HAP-1 (cell line): ENCODE measurements at regions not wholly inside any gene's neighbourhood (a gene's known extent, or its start where the extent isn't known, plus 50 kb on each side); places are given as distances from the start of the nearest gene placed in this dataset.
A peak's percentile ranks its signal among the peaks of the same experiment; 100 is the strongest.

ENCODE experiments used
- DNase-seq, 2 experiments: peaks; one replicate each; pipeline ENCODE4 v3.0.0-alpha.2; 2016 to 2020; ENCODE audit warnings: low spot score in 2 of 2
- H3K27me3 ChIP-seq: fragments of 250-450 bp; sonication (Bioruptor Pico); 2 replicates; pipeline ENCODE4 v1.5.1; 2020; ENCODE audit warnings: low read depth, mild to moderate bottlenecking, moderate library complexity
- H3K36me3 ChIP-seq: fragments of 250-450 bp; sonication (Bioruptor Pico); replicated peaks from 2 replicates; pipeline ENCODE4 v1.5.1; 2020; ENCODE audit warnings: mild to moderate bottlenecking
- H3K4me1 ChIP-seq: fragments of 250-450 bp; sonication (Bioruptor Pico); 2 replicates; pipeline ENCODE4 v1.5.1; 2020; ENCODE audit warnings: mild to moderate bottlenecking
- H3K4me3 ChIP-seq: fragments of 250-450 bp; sonication (Bioruptor Pico); 2 replicates; pipeline ENCODE4 v1.5.1; 2020; ENCODE audit warnings: mild to moderate bottlenecking, moderate library complexity
- H3K9me3 ChIP-seq: fragments of 250-450 bp; sonication (Bioruptor Pico); 2 replicates; pipeline ENCODE4 v1.5.1; 2020; ENCODE audit warnings: mild to moderate bottlenecking, moderate library complexity
- in situ Hi-C: fragments of 300-500 bp; cut with MboI; formaldehyde crosslinking; loops from 3 replicates; pipeline ENCODE4 v1.14.3; 2020; ENCODE audit warnings: low sequenced_read_pairs, inconsistent platforms, mixed read lengths

DNA sequence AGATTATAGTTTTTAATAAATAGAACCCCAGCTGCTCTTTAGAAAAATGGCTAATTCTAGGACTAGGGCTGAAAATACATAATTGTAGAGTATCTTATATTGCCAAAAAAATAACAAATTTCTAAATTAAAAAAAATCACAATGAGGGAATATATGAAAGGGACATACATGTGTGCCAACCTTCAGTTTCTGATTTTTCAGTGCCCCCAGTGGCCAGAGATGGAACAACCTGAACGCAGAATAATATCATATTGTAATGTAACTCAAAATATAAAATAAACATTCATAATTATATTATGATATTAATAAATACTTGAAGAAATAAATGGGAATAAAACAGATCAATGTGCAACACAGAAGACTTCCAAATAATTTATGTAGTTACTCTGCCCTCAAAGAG, 460.5 kb downstream of the ZNF385D start:
- Histone ChIP-seq H3K36me3 (no peaks in the 10 kb centered on the region), H3K4me1 (no peaks in the 10 kb centered on the region), H3K27me3 (no peaks in the 10 kb centered on the region), H3K9me3 (no peaks in the 10 kb centered on the region), H3K4me3 (no peak overlapping the region)
- in situ Hi-C loops: no loop called here
- peak in 1 of 2 experiments; percentile 13 for DNase-seq

DNA sequence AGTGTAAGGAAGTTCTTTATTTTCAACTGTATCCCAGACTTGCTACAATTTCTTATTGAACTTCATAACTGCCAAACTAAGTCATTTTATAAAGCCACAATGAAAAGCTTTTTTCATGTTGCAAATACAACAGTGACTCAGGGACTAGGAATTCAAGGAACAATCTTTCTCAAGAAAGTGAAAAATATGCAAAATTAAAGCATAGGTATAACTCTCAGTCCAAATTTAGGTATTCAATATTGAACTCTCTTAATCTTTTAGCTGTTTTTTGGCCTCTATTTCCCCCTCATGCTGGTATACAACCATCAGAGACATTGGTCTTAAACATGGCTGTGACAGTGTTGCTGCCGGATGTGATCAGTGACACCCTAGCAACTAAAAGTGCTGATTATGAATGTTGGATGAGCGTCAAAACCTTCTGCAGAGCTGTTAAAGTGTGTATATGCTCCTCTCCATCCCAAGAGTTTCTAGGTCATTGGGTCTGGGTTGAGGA, 476.9 kb downstream of the ZNF385D start:
- in situ Hi-C loops: no loop called here
- Histone ChIP-seq H3K36me3 (no peaks in the 10 kb centered on the region), H3K9me3 (no peaks in the 10 kb centered on the region), H3K27me3 (no peaks in the 10 kb centered on the region), H3K4me3 (no peak overlapping the region), H3K4me1 (no peaks in the 10 kb centered on the region)
- DNase-seq: no peak

DNA sequence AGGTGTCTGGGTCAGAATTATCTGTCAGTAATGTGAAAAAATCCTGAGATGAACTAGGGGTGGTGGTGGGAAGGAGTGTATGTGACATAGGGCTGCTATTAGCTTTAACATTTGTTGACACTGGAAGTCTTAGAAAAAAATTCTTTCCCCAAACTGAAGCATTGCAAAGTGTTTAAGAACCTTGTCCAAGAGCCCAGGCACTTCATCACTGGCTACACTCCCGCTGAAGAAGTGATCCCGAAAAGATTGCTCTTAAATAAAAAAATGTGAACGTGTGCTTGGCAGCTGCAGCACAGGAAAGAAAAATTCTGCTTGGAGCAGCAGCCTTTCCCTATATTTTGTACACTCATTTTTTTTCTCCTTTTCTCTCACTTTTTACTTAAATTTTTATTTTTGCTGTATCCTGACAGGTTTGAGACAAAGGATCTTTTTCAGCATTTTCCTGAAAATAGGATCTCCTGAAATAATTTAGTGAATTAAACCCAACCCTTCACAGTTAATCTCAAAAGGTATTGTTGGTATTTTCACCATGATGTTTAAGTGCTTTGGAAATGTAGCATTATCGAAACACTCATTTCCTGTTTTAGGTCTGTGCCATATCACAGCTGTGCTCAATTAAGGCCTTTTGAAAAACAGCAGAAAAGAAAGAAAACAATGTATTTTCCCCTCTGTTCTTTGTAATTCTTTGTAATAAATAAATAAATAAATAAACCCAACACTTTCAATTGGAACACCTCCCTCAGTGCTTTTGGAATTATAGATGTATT, 477.6 kb downstream of the ZNF385D start:
- H3K27me3 ChIP-seq: no peaks in the 10 kb centered on the region
- no peak overlapping the region for H3K4me3 ChIP-seq

GRCh38 chr3:21271606-21272016, 479.4 kb downstream of the ZNF385D start:
- no peak for DNase-seq
- in situ Hi-C loops: no loop called here
- Histone ChIP-seq H3K4me3 (no peak overlapping the region), H3K9me3 (no peaks in the 10 kb centered on the region), H3K36me3 (no peaks in the 10 kb centered on the region), H3K27me3 (no peaks in the 10 kb centered on the region), H3K4me1 (no peaks in the 10 kb centered on the region)

More for the DNA sequence above, 477.6 kb downstream of the ZNF385D start:
- no peaks in the 10 kb centered on the region for H3K4me1 ChIP-seq
- in situ Hi-C loops: no loop called here
- no peaks in the 10 kb centered on the region for H3K9me3 ChIP-seq
- DNase-seq: no peak
- no peaks in the 10 kb centered on the region for H3K36me3 ChIP-seq

- in situ Hi-C loops: no loop called here
- Histone ChIP-seq H3K4me3 (no peak overlapping the region), H3K27me3 (no peaks in the 10 kb centered on the region), H3K4me1 (no peaks in the 10 kb centered on the region), H3K36me3 (no peaks in the 10 kb centered on the region), H3K9me3 (no peaks in the 10 kb centered on the region)
- no peak for DNase-seq
Observed at GRCh38 chr3:21269882-21270281, 481.1 kb downstream of the ZNF385D start.

DNA sequence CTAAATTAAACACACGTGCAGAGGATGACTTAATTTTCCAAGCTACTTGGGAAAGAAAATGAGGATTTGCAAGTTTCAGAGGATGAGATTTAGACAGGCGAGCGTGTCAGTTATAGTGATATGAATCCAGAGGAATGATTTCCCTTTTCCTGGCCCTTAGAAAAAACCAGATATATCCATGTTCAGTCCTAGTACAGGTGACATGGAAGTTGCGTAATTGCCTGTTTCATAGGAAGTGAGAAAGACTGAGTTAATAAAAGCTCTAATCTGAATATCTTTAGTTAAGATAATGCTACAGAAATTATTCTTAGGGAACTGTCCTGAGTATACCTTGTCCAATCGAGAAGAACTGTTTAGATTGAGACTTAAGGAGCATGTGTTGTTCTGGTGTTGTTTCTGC, 490.5 kb downstream of the ZNF385D start:
- H3K4me1 ChIP-seq: no peaks in the 10 kb centered on the region
- in situ Hi-C loops: no loop called here
- H3K4me3 ChIP-seq: no peak overlapping the region
- no peaks in the 10 kb centered on the region for H3K9me3 ChIP-seq
- H3K36me3 ChIP-seq: no peaks in the 10 kb centered on the region
- no peaks in the 10 kb centered on the region for H3K27me3 ChIP-seq
- DNase-seq: no peak

- in situ Hi-C loops: no loop called here
- Histone ChIP-seq H3K27me3 (no peaks in the 10 kb centered on the region), H3K9me3 (no peaks in the 10 kb centered on the region), H3K4me1 (no peaks in the 10 kb centered on the region), H3K4me3 (no peak overlapping the region), H3K36me3 (no peaks in the 10 kb centered on the region)
- no peak for DNase-seq
Observed at GRCh38 chr3:21259896-21260295, 491.1 kb downstream of the ZNF385D start.

DNA sequence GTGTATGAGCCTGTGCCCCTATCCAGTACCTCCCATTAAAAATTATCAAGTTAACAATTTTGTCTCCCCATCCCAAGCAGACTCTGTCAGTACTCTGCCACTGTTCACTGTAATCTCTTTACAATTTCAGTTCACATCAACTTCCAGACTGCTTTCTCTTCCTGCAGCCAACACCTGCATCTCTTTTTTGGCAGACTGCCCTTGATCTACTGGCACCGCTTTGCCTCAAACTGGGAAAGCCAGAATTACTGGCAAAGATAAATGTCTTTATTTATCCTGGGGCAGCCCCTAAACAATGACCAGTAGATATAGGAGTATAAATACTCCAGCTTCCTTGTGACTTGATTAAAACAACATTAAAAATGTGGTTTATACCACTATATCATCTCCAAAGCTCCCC, 494.1 kb downstream of the ZNF385D start:
- Histone ChIP-seq H3K9me3 (no peaks in the 10 kb centered on the region), H3K36me3 (no peaks in the 10 kb centered on the region), H3K4me3 (no peak overlapping the region), H3K27me3 (no peaks in the 10 kb centered on the region), H3K4me1 (no peaks in the 10 kb centered on the region)
- in situ Hi-C loops: no loop called here
- no peak for DNase-seq

DNA sequence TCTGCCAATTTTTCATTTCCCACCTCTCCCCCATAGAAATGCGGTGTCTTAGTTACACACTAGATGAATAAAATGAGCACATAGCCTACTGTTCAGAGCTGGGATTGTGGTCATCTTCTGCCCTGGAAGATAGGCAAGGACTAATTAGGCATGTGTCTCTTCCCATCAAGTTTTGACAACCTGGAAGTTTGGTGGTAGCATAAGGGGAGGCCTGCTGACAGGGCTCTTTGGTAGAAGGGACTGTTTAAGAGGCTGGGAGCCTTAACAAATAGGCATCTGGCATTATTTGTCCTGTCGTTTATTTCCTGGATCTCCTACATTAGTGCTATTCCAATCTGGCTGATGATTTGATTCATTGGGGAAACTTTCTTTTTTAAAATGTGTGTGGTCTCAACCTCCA, 512.3 kb downstream of the ZNF385D start:
- no peak for DNase-seq
- Histone ChIP-seq H3K27me3 (no peaks in the 10 kb centered on the region), H3K36me3 (no peaks in the 10 kb centered on the region), H3K4me3 (no peak overlapping the region), H3K9me3 (no peaks in the 10 kb centered on the region), H3K4me1 (no peaks in the 10 kb centered on the region)
- in situ Hi-C loops: no loop called here

DNA sequence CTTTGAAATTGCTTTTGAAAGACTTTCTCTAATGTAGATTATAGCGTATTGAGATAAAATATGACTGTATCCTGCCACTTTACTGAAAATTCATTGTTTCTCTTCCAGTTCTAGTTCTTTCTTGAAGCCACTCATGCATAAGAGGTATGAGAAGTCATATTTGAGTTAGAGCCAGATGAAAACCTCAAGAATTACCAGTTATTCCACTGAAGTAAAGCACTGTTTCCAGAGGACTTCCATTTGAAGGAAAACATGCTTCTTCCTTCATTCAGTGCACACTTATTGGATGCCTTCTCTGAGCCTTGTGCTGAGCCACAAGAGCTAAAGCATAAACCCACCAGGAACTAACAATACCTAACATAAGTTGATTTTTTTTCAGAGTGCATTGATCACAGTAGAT, 513.4 kb downstream of the ZNF385D start:
- Histone ChIP-seq H3K4me1 (no peaks in the 10 kb centered on the region), H3K4me3 (no peak overlapping the region), H3K9me3 (no peaks in the 10 kb centered on the region), H3K27me3 (no peaks in the 10 kb centered on the region), H3K36me3 (no peaks in the 10 kb centered on the region)
- in situ Hi-C loops: no loop called here
- DNase-seq: no peak

DNA sequence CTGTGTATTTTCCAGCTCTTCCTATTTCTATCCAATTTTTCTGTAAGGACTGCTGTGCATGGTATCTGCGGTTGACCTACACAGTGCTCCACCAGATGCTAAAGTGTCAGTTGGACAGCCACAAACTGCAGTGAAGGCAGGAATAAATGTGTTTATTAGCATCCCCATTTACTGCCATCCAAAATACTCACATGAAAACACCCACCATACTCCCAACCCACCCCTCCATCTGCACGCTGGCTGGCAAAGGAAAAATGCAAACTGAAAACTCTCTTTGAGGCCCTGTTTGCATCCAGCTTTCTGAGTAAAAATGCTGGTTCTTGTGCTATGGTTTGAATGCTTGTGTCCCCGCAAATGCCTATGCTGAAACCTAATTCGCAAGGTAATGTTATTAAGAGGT, 515.5 kb downstream of the ZNF385D start:
- in situ Hi-C loops: no loop called here
- no peak overlapping the region for H3K4me3 ChIP-seq
- no peaks in the 10 kb centered on the region for H3K4me1 ChIP-seq
- no peaks in the 10 kb centered on the region for H3K9me3 ChIP-seq
- no peak for DNase-seq
- no peaks in the 10 kb centered on the region for H3K27me3 ChIP-seq
- no peaks in the 10 kb centered on the region for H3K36me3 ChIP-seq

DNA sequence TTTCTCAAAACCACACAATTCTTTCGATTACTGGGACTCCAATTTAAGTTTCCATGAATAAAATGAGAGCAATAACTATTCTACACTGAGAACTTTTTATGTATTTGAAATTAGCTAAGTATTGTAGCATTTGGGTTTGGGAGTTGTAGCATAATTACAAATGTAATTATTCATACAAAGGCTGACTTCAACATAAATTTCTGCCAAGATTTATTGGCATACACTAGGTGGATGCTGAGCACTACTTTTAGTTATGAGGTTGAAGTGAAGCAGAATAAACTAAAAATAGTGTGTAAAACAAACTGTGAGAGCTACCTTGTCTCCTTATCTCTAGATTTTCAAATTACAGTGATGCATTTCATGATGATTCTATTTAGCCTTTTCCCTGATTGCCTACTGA, 516.1 kb downstream of the ZNF385D start:
- Histone ChIP-seq H3K27me3 (no peaks in the 10 kb centered on the region), H3K4me1 (no peaks in the 10 kb centered on the region), H3K9me3 (no peaks in the 10 kb centered on the region), H3K36me3 (no peaks in the 10 kb centered on the region), H3K4me3 (no peak overlapping the region)
- in situ Hi-C loops: no loop called here
- no peak for DNase-seq

- in situ Hi-C loops: no loop called here
- Histone ChIP-seq H3K9me3 (no peaks in the 10 kb centered on the region), H3K4me1 (peaks cover under 1% of the 10 kb centered on the region; the same call in 1 of the 2 replicates), H3K36me3 (no peaks in the 10 kb centered on the region), H3K27me3 (no peaks in the 10 kb centered on the region), H3K4me3 (no peak overlapping the region)
- no peak for DNase-seq
Observed at GRCh38 chr3:21229426-21230135, 521.4 kb downstream of the ZNF385D start.

- Histone ChIP-seq H3K9me3 (no peaks in the 10 kb centered on the region), H3K36me3 (no peaks in the 10 kb centered on the region), H3K4me1 (peaks cover 5% of the 10 kb centered on the region; the same call in 1 of the 2 replicates), H3K27me3 (no peaks in the 10 kb centered on the region), H3K4me3 (no peak overlapping the region)
- no peak for DNase-seq
- in situ Hi-C loops: no loop called here
Observed at GRCh38 chr3:21226086-21226485, 524.9 kb downstream of the ZNF385D start.
